ENCODE measurements at regions not wholly inside any gene's neighbourhood (a gene's known extent, or its start where the extent isn't known, plus 50 kb on each side); places are given as distances from the start of the nearest gene placed in this dataset.

GRCh38 chr18:60122339-60122738, 222.5 kb downstream of the PMAIP1 start:
- Histone ChIP-seq H3K9ac (ENCODE audit: low read length) (no peak overlapping the region), H3K4me1 (ENCODE audit: control insufficient read depth, low read depth, low read length) (no peaks in the 10 kb centered on the region), H2AK5ac (ENCODE audit: low read length) (no peak overlapping the region), H3K27ac (ENCODE audit: low read depth, low read length) (no peak overlapping the region), H4K5ac (ENCODE audit: low read length) (no peak overlapping the region), H2BK15ac (replicated peaks; ENCODE audit: low read depth) (no peak overlapping the region), H3K56ac (ENCODE audit: low read length) (no peak overlapping the region), H3K18ac (ENCODE audit: low read length) (no peak overlapping the region), H2BK120ac (ENCODE audit: low read depth, low read length) (no peak overlapping the region), H3K27me3 (ENCODE audit: insufficient read depth, low read length, poor library complexity) (no peaks in the 10 kb centered on the region), H2BK5ac (ENCODE audit: low read length) (no peak overlapping the region), H3K4me3 (ENCODE audit: low read length) (no peak overlapping the region), H3K23ac (ENCODE audit: low read length) (no peak overlapping the region), H3K4me2 (ENCODE audit: low read length) (no peak overlapping the region), H3K79me1 (ENCODE audit: low read length) (no peaks in the 10 kb centered on the region), H3K79me2 (ENCODE audit: control insufficient read depth, insufficient read depth, low read length) (no peaks in the 10 kb centered on the region), H4K8ac (ENCODE audit: low read depth, low read length) (no peak overlapping the region), H3K36me3 (ENCODE audit: control insufficient read depth, insufficient read depth, low read length) (no peaks in the 10 kb centered on the region), H3K4ac (ENCODE audit: low read depth, low read length) (no peak overlapping the region)
- no peak for DNase-seq

GRCh38 chr18:60120231-60120750, 220.5 kb downstream of the PMAIP1 start:
- Histone ChIP-seq H4K5ac (ENCODE audit: low read length) (no peak overlapping the region), H2BK15ac (replicated peaks; ENCODE audit: low read depth) (no peak overlapping the region)

GRCh38 chr18:60117321-60117720, 217.5 kb downstream of the PMAIP1 start:
- Histone ChIP-seq H3K56ac (ENCODE audit: low read length) (no peak overlapping the region), H2BK15ac (replicated peaks; ENCODE audit: low read depth) (no peak overlapping the region), H3K4me3 (ENCODE audit: low read length) (no peak overlapping the region), H3K79me2 (ENCODE audit: control insufficient read depth, insufficient read depth, low read length) (no peaks in the 10 kb centered on the region), H3K4me1 (ENCODE audit: control insufficient read depth, low read depth, low read length) (no peaks in the 10 kb centered on the region), H3K36me3 (ENCODE audit: control insufficient read depth, insufficient read depth, low read length) (no peaks in the 10 kb centered on the region), H3K4ac (ENCODE audit: low read depth, low read length) (no peak overlapping the region), H2AK5ac (ENCODE audit: low read length) (no peak overlapping the region), H3K23ac (ENCODE audit: low read length) (no peak overlapping the region), H3K27ac (ENCODE audit: low read depth, low read length) (no peak overlapping the region), H3K27me3 (ENCODE audit: insufficient read depth, low read length, poor library complexity) (no peaks in the 10 kb centered on the region), H3K4me2 (ENCODE audit: low read length) (no peak overlapping the region), H3K9ac (ENCODE audit: low read length) (no peak overlapping the region), H2BK120ac (ENCODE audit: low read depth, low read length) (no peak overlapping the region), H3K79me1 (ENCODE audit: low read length) (no peaks in the 10 kb centered on the region), H4K8ac (ENCODE audit: low read depth, low read length) (no peak overlapping the region), H4K5ac (ENCODE audit: low read length) (no peak overlapping the region), H2BK5ac (ENCODE audit: low read length) (no peak overlapping the region), H3K18ac (ENCODE audit: low read length) (no peak overlapping the region)
- peak; percentile 69 for DNase-seq
- WGBS (ENCODE audit: extremely low coverage, insufficient coverage, low lambda C conversion rate), result no CpG with 5 or more reads among the region's 6 CpGs

More at GRCh38 chr18:60120231-60120750, 220.5 kb downstream of the PMAIP1 start:
- no peak overlapping the region for H2BK5ac ChIP-seq (ENCODE audit: low read length)
- H3K4me2 ChIP-seq (ENCODE audit: low read length), result no peak overlapping the region
- H3K23ac ChIP-seq (ENCODE audit: low read length), result no peak overlapping the region
- H3K4me1 ChIP-seq (ENCODE audit: control insufficient read depth, low read depth, low read length), result no peaks in the 10 kb centered on the region
- no peaks in the 10 kb centered on the region for H3K79me1 ChIP-seq (ENCODE audit: low read length)
- H2BK120ac ChIP-seq (ENCODE audit: low read depth, low read length), result no peak overlapping the region
- H3K18ac ChIP-seq (ENCODE audit: low read length), result no peak overlapping the region
- no peak overlapping the region for H3K27ac ChIP-seq (ENCODE audit: low read depth, low read length)
- H3K27me3 ChIP-seq (ENCODE audit: insufficient read depth, low read length, poor library complexity), result no peaks in the 10 kb centered on the region
- H3K79me2 ChIP-seq (ENCODE audit: control insufficient read depth, insufficient read depth, low read length), result no peaks in the 10 kb centered on the region
- no peaks in the 10 kb centered on the region for H3K36me3 ChIP-seq (ENCODE audit: control insufficient read depth, insufficient read depth, low read length)
- no peak overlapping the region for H3K9ac ChIP-seq (ENCODE audit: low read length)
- H3K4ac ChIP-seq (ENCODE audit: low read depth, low read length), result no peak overlapping the region
- WGBS (ENCODE audit: extremely low coverage, insufficient coverage, low lambda C conversion rate), result no CpG with 5 or more reads among the region's 5 CpGs
- peak; percentile 44 for DNase-seq
- no peak overlapping the region for H3K56ac ChIP-seq (ENCODE audit: low read length)
- H3K4me3 ChIP-seq (ENCODE audit: low read length), result no peak overlapping the region
- no peak overlapping the region for H4K8ac ChIP-seq (ENCODE audit: low read depth, low read length)
- H2AK5ac ChIP-seq (ENCODE audit: low read length), result no peak overlapping the region

GRCh38 chr18:60113396-60113795, 213.6 kb downstream of the PMAIP1 start:
- no peak overlapping the region for H3K4me2 ChIP-seq (ENCODE audit: low read length)
- H3K18ac ChIP-seq (ENCODE audit: low read length), result no peak overlapping the region
- H2AK5ac ChIP-seq (ENCODE audit: low read length), result no peak overlapping the region
- no peaks in the 10 kb centered on the region for H3K4me1 ChIP-seq (ENCODE audit: control insufficient read depth, low read depth, low read length)
- H2BK15ac ChIP-seq (replicated peaks; ENCODE audit: low read depth), result no peak overlapping the region
- H3K56ac ChIP-seq (ENCODE audit: low read length), result no peak overlapping the region
- no peak overlapping the region for H3K4ac ChIP-seq (ENCODE audit: low read depth, low read length)
- H3K27me3 ChIP-seq (ENCODE audit: insufficient read depth, low read length, poor library complexity), result no peaks in the 10 kb centered on the region
- no peaks in the 10 kb centered on the region for H3K36me3 ChIP-seq (ENCODE audit: control insufficient read depth, insufficient read depth, low read length)
- H3K79me2 ChIP-seq (ENCODE audit: control insufficient read depth, insufficient read depth, low read length), result no peaks in the 10 kb centered on the region
- no peaks in the 10 kb centered on the region for H3K79me1 ChIP-seq (ENCODE audit: low read length)
- no peak overlapping the region for H3K23ac ChIP-seq (ENCODE audit: low read length)
- no peak overlapping the region for H4K8ac ChIP-seq (ENCODE audit: low read depth, low read length)
- no peak overlapping the region for H3K27ac ChIP-seq (ENCODE audit: low read depth, low read length)
- no peak for DNase-seq
- H2BK120ac ChIP-seq (ENCODE audit: low read depth, low read length), result no peak overlapping the region
- no peak overlapping the region for H3K9ac ChIP-seq (ENCODE audit: low read length)
- no peak overlapping the region for H3K4me3 ChIP-seq (ENCODE audit: low read length)
- H2BK5ac ChIP-seq (ENCODE audit: low read length), result no peak overlapping the region
- no peak overlapping the region for H4K5ac ChIP-seq (ENCODE audit: low read length)

GRCh38 chr18:60112369-60112768, 212.6 kb downstream of the PMAIP1 start:
- Histone ChIP-seq H3K23ac (ENCODE audit: low read length) (no peak overlapping the region), H2BK15ac (replicated peaks; ENCODE audit: low read depth) (no peak overlapping the region), H3K27ac (ENCODE audit: low read depth, low read length) (no peak overlapping the region), H3K4me1 (ENCODE audit: control insufficient read depth, low read depth, low read length) (no peaks in the 10 kb centered on the region), H3K18ac (ENCODE audit: low read length) (no peak overlapping the region), H2BK5ac (ENCODE audit: low read length) (no peak overlapping the region), H3K36me3 (ENCODE audit: control insufficient read depth, insufficient read depth, low read length) (no peaks in the 10 kb centered on the region), H3K4me3 (ENCODE audit: low read length) (no peak overlapping the region), H4K8ac (ENCODE audit: low read depth, low read length) (no peak overlapping the region), H4K5ac (ENCODE audit: low read length) (no peak overlapping the region), H3K79me1 (ENCODE audit: low read length) (no peaks in the 10 kb centered on the region), H2AK5ac (ENCODE audit: low read length) (no peak overlapping the region), H3K56ac (ENCODE audit: low read length) (no peak overlapping the region), H3K27me3 (ENCODE audit: insufficient read depth, low read length, poor library complexity) (no peaks in the 10 kb centered on the region), H3K4me2 (ENCODE audit: low read length) (no peak overlapping the region), H3K4ac (ENCODE audit: low read depth, low read length) (no peak overlapping the region), H2BK120ac (ENCODE audit: low read depth, low read length) (no peak overlapping the region), H3K9ac (ENCODE audit: low read length) (no peak overlapping the region), H3K79me2 (ENCODE audit: control insufficient read depth, insufficient read depth, low read length) (no peaks in the 10 kb centered on the region)
- no CpG with 5 or more reads among the region's 5 CpGs for WGBS (ENCODE audit: extremely low coverage, insufficient coverage, low lambda C conversion rate)
- no peak for DNase-seq

- H4K8ac ChIP-seq (ENCODE audit: low read depth, low read length), result no peak overlapping the region
- H2BK5ac ChIP-seq (ENCODE audit: low read length), result no peak overlapping the region
- no peak overlapping the region for H3K23ac ChIP-seq (ENCODE audit: low read length)
- no peak overlapping the region for H3K4me3 ChIP-seq (ENCODE audit: low read length)
- no peak overlapping the region for H2BK120ac ChIP-seq (ENCODE audit: low read depth, low read length)
- H3K56ac ChIP-seq (ENCODE audit: low read length), result no peak overlapping the region
- H3K27me3 ChIP-seq (ENCODE audit: insufficient read depth, low read length, poor library complexity), result no peaks in the 10 kb centered on the region
- no peak overlapping the region for H2AK5ac ChIP-seq (ENCODE audit: low read length)
- H3K79me2 ChIP-seq (ENCODE audit: control insufficient read depth, insufficient read depth, low read length), result no peaks in the 10 kb centered on the region
- no peaks in the 10 kb centered on the region for H3K36me3 ChIP-seq (ENCODE audit: control insufficient read depth, insufficient read depth, low read length)
- no peak overlapping the region for H3K4me2 ChIP-seq (ENCODE audit: low read length)
- H3K9ac ChIP-seq (ENCODE audit: low read length), result no peak overlapping the region
- no peak overlapping the region for H3K4ac ChIP-seq (ENCODE audit: low read depth, low read length)
- no CpG with 5 or more reads among the region's 2 CpGs for WGBS (ENCODE audit: extremely low coverage, insufficient coverage, low lambda C conversion rate)
- no peak for DNase-seq
- H3K4me1 ChIP-seq (ENCODE audit: control insufficient read depth, low read depth, low read length), result no peaks in the 10 kb centered on the region
- no peaks in the 10 kb centered on the region for H3K79me1 ChIP-seq (ENCODE audit: low read length)
- H3K18ac ChIP-seq (ENCODE audit: low read length), result no peak overlapping the region
- no peak overlapping the region for H2BK15ac ChIP-seq (replicated peaks; ENCODE audit: low read depth)
- no peak overlapping the region for H4K5ac ChIP-seq (ENCODE audit: low read length)
- H3K27ac ChIP-seq (ENCODE audit: low read depth, low read length), result no peak overlapping the region
These were observed 211.7 kb downstream of the PMAIP1 start for GRCh38 chr18:60111525-60111924.
